GM21723 (cell line): ENCODE measurements at regions not wholly inside any gene's neighbourhood (a gene's known extent, or its start where the extent isn't known, plus 50 kb on each side); places are given as distances from the start of the nearest gene placed in this dataset.

Experiments used
- ATAC-seq: cut with Tn5 transposase; IDR thresholded peaks from one replicate; pipeline ENCODE4 v1.9.1; 2021; ENCODE audit warnings: mild to moderate bottlenecking, moderate library complexity; ENCODE audit not compliant: unreplicated experiment

- ATAC-seq, result no peak
Measured at GRCh38 chr2:23083966-23084365, 301.0 kb upstream of the KLHL29 start.

DNA sequence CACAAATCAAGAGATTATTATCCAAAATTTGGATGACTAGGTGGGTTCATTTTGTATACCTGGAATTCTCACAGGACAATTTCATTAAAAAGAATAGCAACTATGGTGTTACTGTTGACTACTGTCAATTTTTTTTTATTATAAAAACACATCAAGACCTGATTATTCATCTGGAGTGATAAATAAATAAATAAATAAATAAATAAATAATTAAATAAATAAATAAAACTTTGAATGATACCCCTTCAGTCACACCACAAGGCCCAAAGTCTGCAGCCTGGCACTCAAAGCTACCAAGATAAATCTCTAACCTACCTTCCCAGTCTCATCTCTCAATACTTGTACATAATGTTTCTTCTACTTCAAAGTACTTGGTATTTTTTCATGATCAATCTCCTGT is 294.0 kb upstream of the KLHL29 start:
- ATAC-seq, result no peak

GRCh38 chr2:23091900-23092299 is 293.1 kb upstream of the KLHL29 start:
- no peak for ATAC-seq

GRCh38 chr2:23092831-23093230 is 292.1 kb upstream of the KLHL29 start:
- no peak for ATAC-seq

DNA sequence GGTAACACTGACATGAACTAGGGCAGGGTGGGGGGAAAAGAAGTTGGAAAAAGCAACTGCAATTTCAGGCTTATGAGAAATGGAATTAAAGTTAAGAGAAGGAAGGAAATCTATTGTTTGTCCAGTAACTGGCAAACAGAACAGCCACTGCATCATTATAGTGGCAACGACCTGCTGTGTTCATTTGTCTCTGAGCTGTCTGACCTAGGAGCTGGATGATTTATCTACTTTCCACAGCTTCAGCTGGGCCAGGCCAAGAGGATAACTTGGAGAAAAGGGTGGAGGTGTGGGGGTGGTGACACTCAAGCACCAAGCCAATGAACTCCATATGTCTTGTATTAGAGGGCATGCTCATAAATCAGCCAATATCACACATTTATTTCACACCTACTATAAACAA is 291.5 kb upstream of the KLHL29 start:
- ATAC-seq, result no peak

DNA sequence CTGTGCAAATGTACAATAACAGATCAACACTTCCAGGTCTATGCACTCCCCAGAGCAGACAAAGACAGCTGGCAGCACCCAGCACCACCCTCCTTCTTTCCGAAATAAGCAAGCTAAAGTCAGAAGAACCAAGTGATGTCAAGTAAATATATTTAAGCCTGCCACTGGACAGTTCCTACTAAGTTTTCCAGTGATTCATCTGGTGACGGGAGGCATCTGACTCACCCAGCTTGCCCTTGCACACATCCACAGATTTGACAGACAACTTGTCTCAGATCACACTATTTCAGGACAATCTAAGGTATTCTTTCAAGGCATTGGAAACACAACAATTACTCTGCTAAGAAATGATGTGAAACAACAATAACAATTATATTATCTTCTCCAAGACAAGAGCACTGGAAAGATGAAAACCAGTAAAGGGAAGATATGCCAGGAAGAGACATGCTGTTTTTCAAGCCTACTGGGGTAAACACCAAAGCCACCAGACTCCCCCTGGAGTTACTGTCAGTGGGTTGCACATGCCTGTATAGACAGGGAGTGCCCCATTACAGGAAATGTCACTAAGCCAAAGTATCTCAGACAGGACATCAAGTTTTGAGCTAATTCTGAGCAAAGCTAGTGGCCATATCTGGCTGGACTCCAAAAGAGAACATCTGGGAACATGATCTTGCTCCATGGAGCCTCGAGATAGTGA is 287.9 kb upstream of the KLHL29 start:
- no peak for ATAC-seq

GRCh38 chr2:23100406-23100805 is 284.6 kb upstream of the KLHL29 start:
- ATAC-seq, result no peak

DNA sequence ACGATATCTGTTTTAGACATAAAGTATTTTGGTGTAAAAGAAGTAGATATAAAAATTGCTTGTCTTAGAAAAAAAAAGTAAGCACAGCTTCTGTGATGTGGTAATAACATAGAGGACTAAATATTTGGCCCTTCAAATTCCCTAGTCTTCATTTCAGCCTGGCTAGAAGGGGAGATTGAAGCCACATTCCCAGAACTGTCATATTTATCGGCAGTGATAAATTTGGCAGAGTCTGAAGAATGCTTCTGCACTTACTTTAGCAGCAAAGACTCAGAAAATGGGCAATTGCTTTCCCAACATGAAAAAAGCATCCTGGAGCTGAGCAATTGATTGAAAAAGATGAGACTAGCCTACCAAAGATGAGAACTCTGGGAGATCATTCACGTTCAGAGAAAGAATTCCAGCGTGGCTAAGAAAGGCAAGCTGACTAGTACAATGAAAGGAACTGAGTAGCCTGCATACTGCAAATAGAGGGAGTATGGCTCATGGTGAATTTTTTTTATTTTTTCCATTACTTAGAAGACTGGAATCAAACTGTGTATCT is 278.7 kb upstream of the KLHL29 start:
- no peak for ATAC-seq

DNA sequence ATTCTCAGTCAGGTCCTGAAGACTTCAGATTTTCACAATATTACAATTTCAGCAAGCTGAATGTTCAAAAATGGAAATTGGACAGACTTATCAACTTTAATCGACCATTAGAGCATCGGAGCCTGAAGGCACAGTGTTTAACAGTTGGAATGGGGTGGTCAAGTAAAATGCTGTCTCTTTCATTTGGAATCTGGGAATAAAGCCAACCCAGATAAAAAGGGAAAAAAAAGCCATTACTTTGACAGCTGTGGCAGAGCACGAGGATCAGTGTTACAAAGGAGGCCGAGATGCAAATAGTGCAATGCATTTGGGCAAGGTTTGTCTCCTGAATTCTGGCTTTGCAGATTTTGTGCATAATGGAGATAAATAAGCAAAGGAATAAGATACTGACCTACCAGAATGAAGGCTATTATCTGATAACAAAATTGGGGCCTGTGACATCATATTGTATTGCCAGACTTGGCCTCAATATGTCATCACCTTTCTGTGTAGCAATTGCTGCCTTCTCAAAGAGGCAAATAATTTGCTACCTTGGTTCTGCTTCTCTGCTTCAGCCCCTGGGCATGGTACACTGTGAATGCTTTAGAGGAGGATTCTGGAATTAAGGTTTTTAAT is 277.5 kb upstream of the KLHL29 start:
- no peak for ATAC-seq

DNA sequence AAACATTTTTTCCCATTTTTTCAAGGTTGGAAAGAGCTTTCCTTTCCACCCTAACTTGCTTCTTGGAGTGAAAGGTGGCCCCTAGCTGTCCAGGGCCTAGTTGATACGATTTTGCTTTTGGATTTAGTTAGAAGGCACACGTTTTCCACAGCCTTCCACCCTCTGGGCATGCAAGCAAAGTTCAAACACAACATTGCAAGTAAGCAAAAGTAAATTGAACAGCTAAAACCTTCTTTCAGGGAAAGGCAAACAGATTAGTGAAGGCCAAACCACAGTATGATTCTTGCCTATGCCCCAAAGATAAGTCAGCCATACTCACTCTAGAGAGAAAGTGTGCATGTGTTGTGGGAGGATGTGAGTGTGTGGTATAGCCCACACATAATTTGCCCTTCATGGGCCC is 273.7 kb upstream of the KLHL29 start:
- no peak for ATAC-seq

DNA sequence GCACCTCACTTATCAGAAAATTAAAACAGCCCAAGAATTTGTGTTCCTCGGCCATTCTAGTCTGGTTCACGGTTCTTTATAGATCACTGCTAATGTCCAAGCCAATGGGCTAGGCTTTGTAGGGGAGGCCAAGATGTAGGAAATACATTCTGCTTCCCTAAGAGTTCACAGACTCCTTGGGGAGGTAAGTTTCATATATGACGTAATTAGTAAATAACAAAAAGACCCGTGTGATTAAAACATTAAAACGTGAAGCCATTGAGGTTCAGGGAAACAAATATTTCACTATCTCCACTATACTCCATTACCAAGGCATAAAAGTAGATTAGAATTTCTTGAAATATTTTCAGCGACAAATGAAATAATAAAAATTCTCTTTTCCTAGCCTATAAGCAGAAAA is 272.5 kb upstream of the KLHL29 start:
- ATAC-seq, result no peak

DNA sequence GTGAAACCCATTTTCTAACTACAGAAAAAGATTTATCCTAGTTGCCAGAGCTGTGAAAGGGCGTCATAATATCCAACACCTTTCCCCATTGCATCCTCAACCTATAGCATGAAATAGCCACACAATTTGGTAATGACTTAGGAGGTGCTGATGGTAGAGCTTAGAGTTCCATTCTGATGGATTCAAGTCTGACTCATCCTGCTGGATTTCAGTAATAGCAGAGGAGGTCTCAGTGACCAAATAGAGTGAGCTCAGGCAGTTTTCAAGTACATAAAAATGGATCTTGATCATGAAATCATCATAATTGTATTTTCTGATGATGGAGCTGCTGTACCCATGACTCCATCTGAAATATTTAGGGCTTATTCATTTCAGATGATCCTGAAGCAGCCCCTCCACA is 270.7 kb upstream of the KLHL29 start:
- ATAC-seq, result no peak

GRCh38 chr2:23118313-23118712 is 266.7 kb upstream of the KLHL29 start:
- ATAC-seq, result no peak

DNA sequence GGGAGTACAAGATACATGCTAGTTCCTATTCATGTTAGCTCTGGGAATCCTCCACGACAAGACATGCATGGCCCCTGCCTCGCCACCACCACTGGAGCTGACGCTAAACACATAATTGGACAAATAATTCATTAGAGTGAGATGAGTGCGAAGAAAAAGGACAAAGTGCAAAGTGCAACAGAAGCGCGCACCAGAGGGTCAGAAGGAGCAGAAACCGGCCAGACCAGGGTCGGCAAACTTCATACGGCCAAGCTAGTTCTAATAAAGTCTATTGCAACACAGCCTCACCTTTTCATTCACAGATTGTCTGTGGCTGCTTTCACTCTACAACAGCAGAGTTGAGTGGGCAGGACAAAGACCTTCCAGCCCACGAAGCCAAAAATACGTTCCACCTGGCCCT is 266.1 kb upstream of the KLHL29 start:
- ATAC-seq, result no peak

- no peak for ATAC-seq
Measured at GRCh38 chr2:23120161-23120560, 264.8 kb upstream of the KLHL29 start.

DNA sequence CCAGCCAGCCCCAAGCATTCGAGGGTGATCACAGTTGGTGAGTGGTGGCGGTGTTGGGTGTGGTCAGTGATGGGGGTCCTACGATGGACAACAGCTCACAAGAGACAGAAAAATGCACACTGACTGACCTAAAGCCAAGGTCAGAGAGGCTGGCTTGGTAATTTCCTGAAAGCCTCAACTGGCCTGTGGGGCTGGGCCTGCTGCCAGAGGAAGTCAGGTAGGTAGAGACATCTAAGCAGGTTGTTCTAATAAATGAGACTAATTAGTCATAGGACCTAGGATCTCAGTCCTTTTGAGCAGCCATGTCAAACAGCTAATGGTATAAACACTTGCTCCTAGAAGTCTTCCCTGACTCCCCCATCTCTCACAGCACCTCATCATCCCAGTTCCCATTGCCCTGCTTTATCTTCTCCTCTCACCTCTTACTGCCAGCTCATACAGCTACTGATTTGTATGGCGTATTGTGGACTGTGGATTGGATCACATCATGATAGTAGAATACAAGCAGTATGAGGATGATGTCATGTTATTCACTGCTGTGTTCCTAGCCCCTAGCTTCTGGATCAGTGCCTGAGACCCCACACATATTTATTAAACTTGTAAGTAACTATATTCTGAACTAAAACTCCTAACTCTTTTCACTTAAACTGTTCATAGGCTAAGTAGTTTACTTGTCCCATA is 262.9 kb upstream of the KLHL29 start:
- no peak for ATAC-seq

DNA sequence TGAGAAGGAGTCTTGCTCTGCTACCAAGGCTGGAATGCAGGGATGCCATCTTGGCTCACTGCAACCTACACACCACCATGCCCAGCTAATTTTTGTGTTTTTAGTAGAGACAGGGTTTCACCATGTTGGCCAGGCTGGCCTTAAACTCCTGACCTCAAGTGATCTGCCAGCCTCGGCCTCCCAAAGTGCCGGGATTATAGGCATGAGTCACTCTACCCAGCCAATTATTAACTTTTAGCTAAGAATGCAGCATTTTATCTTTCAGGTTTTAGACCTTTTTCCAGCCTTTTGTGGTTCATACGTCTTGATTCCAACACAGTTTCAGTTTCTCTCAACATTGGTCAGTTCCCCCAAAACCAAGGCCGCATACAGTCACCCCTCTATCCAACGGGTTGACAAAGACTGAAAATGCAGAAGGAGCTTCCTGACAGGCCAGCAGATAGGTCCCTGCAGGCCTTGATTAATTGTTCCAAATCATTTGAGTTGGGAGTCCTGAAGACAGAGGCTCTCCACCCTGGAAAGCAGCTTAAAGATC is 262.2 kb upstream of the KLHL29 start:
- ATAC-seq, result no peak

DNA sequence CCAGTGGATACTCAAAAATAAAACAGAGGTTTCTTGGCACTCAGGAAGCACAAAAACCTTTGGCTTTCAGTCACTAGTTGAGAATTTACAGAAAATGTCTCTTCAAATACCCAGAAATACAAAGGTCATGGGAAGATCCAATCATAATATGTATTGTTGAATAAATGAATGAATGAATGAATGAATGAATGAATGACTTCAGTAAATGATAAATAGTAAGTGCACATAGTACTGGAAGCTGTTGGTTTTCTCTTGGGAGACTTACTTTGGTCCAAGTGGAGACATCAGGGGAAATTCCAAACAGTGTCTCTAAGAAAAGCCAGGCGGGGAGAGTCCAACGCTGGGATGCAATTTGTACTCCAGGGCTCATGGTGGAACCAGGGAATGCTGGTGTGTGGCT is 261.3 kb upstream of the KLHL29 start:
- no peak for ATAC-seq

DNA sequence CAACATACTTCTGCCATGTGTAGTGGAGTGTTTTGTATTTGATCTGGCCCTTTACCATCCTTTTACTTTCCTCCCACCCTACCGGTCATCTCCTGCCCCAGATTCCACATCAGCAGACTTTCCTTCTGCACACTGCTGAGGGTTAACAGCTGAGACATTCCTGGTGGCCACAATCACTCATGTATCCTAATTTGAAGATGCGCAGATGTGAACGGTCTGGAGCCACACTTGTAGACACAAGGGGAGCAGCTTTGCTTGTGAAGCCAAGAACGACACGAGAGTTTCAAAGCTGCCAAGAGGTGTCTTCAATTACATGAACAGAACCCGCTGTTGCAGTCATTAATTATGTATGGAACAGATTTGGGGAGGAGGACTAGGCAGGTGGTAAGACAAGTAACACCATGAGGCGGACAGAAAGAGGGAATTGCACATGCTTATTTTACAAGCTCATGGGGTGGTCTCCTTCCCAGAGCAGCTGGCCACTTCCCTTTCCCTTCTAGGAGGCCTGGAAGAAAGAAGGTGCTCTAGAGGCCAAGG is 260.7 kb upstream of the KLHL29 start:
- ATAC-seq, result no peak

GRCh38 chr2:23127465-23127864 is 257.5 kb upstream of the KLHL29 start:
- no peak for ATAC-seq

DNA sequence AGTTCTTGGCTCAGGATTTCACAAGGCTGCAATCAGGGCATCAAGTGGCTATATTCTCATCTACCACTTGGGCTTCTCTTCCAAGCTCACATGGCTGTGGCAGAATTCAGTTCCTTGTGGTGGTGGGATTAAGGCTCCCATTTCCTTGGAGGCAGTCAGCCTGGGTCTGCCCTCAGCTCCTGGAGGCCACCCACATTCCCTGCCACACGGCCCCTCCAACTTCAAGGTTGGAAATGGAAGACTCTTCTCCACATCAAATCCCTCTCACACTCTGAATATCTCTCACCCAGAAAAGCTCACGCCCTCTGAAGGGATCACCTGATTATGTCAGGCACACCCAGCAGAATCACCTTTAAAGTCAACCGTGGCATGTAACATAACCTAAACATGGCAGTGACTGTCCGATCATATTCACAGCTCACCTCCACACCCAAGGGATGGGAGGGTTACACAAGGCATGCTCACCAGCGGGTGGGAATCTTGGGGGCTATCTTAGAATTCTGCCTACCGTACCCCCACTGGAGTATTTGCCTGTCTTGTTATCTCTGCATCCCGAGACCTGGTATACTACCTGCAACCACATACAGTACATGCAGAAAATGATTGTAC is 256.2 kb upstream of the KLHL29 start:
- no peak for ATAC-seq
